PC-9 (cell line): ENCODE measurements at regions not wholly inside any gene's neighbourhood (a gene's known extent, or its start where the extent isn't known, plus 50 kb on each side); places are given as distances from the start of the nearest gene placed in this dataset.
"Not testable (repeated sequence)": the region's sequence is repeated elsewhere in the genome, so short reads cannot be mapped to it uniquely, and the experiment has no call there.

Experiments used
- BruUV-seq: library from RNA; stranded (reverse); fragments of 400-500 nt; replicated peaks from 2 replicates; lab custom pipeline; 2021; lab: Mats Ljungman, UMichigan
- CTCF ChIA-PET: fragments of 300-600 bp; sonication (Branson Sonifier 250); formaldehyde crosslinking; loops from one replicate; lab custom pipeline; 2022; ENCODE audit warnings: antibody characterized with exemption; lab: Charles Lee
- POLR2A ChIA-PET: fragments of 300-600 bp; sonication (Branson Sonifier 250); formaldehyde crosslinking; loops from one replicate; lab custom pipeline; 2022; ENCODE audit warnings: antibody characterized with exemption; ENCODE audit not compliant: unreplicated experiment; lab: Charles Lee
- DNase-seq, 2 experiments: peaks; one replicate each; pipeline versions ENCODE4 v3.0.0 to v3.0.0-alpha.2; 2015 to 2022; ENCODE audit warnings: mixed read lengths in 1 of 2
- H2AFZ ChIP-seq: fragments of 200-600 bp; sonication (generic); 2 replicates; pipeline ENCODE4 v1.8.1; 2017; ENCODE audit warnings: antibody characterized with exemption
- H3F3A ChIP-seq: fragments of 200-600 bp; sonication (generic); 2 replicates; pipeline ENCODE4 v1.8.1; 2017; ENCODE audit warnings: antibody characterized with exemption, mild to moderate bottlenecking, low read depth; ENCODE audit not compliant: insufficient read depth
- H3K27ac ChIP-seq: fragments of 200-600 bp; sonication (generic); 2 replicates; pipeline ENCODE4 v1.6.1; 2016; ENCODE audit warnings: mixed run types
- H3K27me3 ChIP-seq: fragments of 200-600 bp; sonication (generic); 2 replicates; pipeline ENCODE4 v1.6.1; 2016; ENCODE audit warnings: low read depth, mixed run types; ENCODE audit not compliant: insufficient read depth
- H3K36me3 ChIP-seq: fragments of 200-600 bp; sonication (generic); 2 replicates; pipeline ENCODE4 v1.6.1; 2016; ENCODE audit warnings: low read depth, mixed run types
- H3K4me1 ChIP-seq: fragments of 200-600 bp; sonication (generic); replicated peaks from 2 replicates; pipeline ENCODE4 v1.6.1; 2016; ENCODE audit warnings: mixed run types; ENCODE audit not compliant: insufficient read depth
- H3K4me2 ChIP-seq: fragments of 200-600 bp; sonication (generic); 2 replicates; pipeline ENCODE4 v1.6.1; 2017; ENCODE audit warnings: mixed run types
- H3K4me3 ChIP-seq: fragments of 200-600 bp; sonication (generic); 2 replicates; pipeline ENCODE4 v1.6.1; 2016; ENCODE audit warnings: mixed run types
- H3K79me2 ChIP-seq: fragments of 200-600 bp; sonication (generic); 2 replicates; pipeline ENCODE4 v1.6.1; 2017; ENCODE audit warnings: low read depth, mixed run types
- H3K9me2 ChIP-seq: fragments of 200-600 bp; sonication (generic); 2 replicates; pipeline ENCODE4 v1.8.1; 2017; ENCODE audit warnings: mild to moderate bottlenecking; ENCODE audit not compliant: insufficient read depth
- H3K9me3 ChIP-seq: fragments of 200-600 bp; sonication (generic); 2 replicates; pipeline ENCODE4 v1.8.1; 2016; ENCODE audit warnings: low read depth; ENCODE audit not compliant: insufficient read depth
- H4K20me1 ChIP-seq: fragments of 200-600 bp; sonication (generic); 2 replicates; pipeline ENCODE4 v1.8.1; 2017; ENCODE audit not compliant: insufficient read depth
- EZH2 ChIP-seq: fragments of 200-600 bp; sonication (generic); IDR thresholded peaks from 2 replicates; pipeline ENCODE4 v1.8.0; 2017; ENCODE audit warnings: antibody characterized with exemption, low read depth
- intact Hi-C: fragments of 100-400 bp; cut with micrococcal nuclease; formaldehyde crosslinking; loops from one replicate; pipeline ENCODE4 v1.10.0; 2022; ENCODE audit not compliant: unreplicated experiment
- TF ChIP-seq, protein P1 (sequence below): fragments of 200-600 bp; sonication (generic); conservative IDR thresholded peaks from 2 replicates; pipeline ENCODE4 v1.6.1; 2017; ENCODE audit warnings: mixed run types, antibody characterized with exemption, mild to moderate bottlenecking, moderate library complexity

DNA sequence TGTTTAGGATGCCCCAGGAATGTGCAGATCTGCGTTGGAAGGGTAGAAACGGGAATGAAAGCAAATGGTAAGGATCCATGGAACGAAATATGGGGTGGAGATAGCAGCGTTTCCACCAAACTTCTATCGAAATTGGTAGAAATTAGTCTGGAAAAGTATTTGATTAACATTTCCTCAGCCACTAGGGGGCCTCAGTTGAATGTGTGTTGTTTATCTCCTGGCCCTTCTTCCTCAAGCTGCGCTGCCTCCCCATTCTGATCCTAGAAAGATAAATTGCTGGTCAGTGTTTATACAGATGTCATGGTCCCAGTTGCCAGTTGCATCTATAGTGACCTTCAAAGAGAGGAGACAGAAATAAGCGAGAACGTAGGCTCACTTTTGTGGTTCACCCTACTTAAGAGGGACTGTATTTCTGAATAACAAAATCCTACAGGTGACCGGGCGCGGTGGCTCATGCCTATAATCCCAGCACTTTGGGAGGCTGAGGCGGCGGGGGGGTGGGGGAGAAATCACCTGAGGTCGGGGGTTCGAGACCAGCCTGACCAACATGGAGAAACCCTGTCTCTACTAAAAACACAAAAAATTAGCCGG is 457.1 kb downstream of the SQOR start:
- no TSS peak for BruUV-seq
- peak in 1 of 2 experiments; percentile 1 for DNase-seq
- CTCF ChIA-PET = no interaction called here
- no peaks in the 10 kb centered on the region for H3K4me1 ChIP-seq
- H3K36me3 ChIP-seq = no peaks in the 10 kb centered on the region
- no peak overlapping the region for H3K4me2 ChIP-seq
- H4K20me1 ChIP-seq = no peaks in the 10 kb centered on the region
- no peak for TF ChIP-seq EZH2
- TF ChIP-seq, protein P1, sequence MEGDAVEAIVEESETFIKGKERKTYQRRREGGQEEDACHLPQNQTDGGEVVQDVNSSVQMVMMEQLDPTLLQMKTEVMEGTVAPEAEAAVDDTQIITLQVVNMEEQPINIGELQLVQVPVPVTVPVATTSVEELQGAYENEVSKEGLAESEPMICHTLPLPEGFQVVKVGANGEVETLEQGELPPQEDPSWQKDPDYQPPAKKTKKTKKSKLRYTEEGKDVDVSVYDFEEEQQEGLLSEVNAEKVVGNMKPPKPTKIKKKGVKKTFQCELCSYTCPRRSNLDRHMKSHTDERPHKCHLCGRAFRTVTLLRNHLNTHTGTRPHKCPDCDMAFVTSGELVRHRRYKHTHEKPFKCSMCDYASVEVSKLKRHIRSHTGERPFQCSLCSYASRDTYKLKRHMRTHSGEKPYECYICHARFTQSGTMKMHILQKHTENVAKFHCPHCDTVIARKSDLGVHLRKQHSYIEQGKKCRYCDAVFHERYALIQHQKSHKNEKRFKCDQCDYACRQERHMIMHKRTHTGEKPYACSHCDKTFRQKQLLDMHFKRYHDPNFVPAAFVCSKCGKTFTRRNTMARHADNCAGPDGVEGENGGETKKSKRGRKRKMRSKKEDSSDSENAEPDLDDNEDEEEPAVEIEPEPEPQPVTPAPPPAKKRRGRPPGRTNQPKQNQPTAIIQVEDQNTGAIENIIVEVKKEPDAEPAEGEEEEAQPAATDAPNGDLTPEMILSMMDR = peak; percentile 70
- H3F3A ChIP-seq = no peaks in the 10 kb centered on the region
- H2AFZ ChIP-seq = no peak overlapping the region
- intact Hi-C loops = loop anchor here (10.0 kb wide), 1 partner anchor 297 kb away; no protein-coding TSS in a partner anchor
- H3K4me3 ChIP-seq = no peak overlapping the region
- POLR2A ChIA-PET = no interaction called here
- no peaks in the 10 kb centered on the region for H3K9me2 ChIP-seq
- no peaks in the 10 kb centered on the region for H3K27me3 ChIP-seq
- H3K79me2 ChIP-seq = no peaks in the 10 kb centered on the region
- no peak overlapping the region for H3K27ac ChIP-seq
- no peaks in the 10 kb centered on the region for H3K9me3 ChIP-seq

DNA sequence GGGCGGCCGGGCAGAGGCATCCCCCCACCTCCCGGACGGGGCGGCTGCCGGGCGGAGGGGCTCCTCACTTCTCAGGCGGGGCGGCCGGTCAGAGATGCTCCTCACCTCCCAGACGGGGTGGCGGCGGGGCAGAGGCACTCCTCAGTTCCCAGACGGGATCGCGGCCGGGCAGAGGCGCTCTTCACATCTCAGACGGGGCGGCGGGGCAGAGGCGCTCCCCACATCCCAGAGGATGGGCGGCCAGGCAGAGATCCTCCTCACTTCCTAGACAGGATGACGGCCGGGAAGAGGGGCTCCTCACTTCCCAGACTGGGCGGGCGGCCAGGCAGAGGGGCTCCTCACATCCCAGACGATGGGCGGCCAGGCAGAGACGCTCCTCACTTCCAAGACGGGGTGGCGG is 463.2 kb downstream of the SQOR start:
- DNase-seq, H3K4me2 ChIP-seq, POLR2A ChIA-PET, BruUV-seq, H3K36me3 ChIP-seq, H4K20me1 ChIP-seq, H3K4me1 ChIP-seq, H3K9me2 ChIP-seq, H3K9me3 ChIP-seq, H3K27me3 ChIP-seq, H3K4me3 ChIP-seq, H3K79me2 ChIP-seq, H3F3A ChIP-seq, H2AFZ ChIP-seq, H3K27ac ChIP-seq, CTCF ChIA-PET: not testable (repeated sequence)
- intact Hi-C loops = loop anchor here (10.0 kb wide), 1 partner anchor 303 kb away; no protein-coding TSS in a partner anchor

DNA sequence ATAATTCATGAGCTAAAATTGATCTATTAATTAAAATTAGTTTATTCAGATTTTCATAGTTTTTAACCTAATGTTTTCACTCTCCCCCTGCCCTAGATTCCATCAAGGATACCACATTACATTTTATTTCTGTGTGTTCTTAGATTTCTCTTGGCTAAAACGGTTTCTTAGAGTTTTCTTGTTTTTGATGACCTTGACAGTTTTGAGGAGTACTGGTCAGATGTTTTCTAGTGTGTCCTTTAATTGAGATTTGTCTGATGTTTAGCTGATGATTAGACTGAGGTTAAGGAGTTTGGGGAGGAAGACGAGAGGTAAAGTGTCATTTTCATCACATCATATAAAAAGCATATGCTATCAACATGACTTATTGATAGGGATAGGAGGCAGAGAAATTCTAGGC is 475.9 kb downstream of the SQOR start:
- H3K4me2 ChIP-seq = no peak overlapping the region
- no peak overlapping the region for H2AFZ ChIP-seq
- H3F3A ChIP-seq = no peaks in the 10 kb centered on the region
- no peaks in the 10 kb centered on the region for H3K9me2 ChIP-seq
- no peaks in the 10 kb centered on the region for H4K20me1 ChIP-seq
- DNase-seq = no peak
- H3K27me3 ChIP-seq = no peaks in the 10 kb centered on the region
- H3K4me3 ChIP-seq = no peak overlapping the region
- no peaks in the 10 kb centered on the region for H3K36me3 ChIP-seq
- TF ChIP-seq, protein P1 = no peak
- no peak for TF ChIP-seq EZH2
- no peaks in the 10 kb centered on the region for H3K9me3 ChIP-seq
- CTCF ChIA-PET = no interaction called here
- no peaks in the 10 kb centered on the region for H3K4me1 ChIP-seq
- POLR2A ChIA-PET = no interaction called here
- intact Hi-C loops = no loop called here
- no peak overlapping the region for H3K27ac ChIP-seq
- H3K79me2 ChIP-seq = no peaks in the 10 kb centered on the region
- no TSS peak for BruUV-seq

DNA sequence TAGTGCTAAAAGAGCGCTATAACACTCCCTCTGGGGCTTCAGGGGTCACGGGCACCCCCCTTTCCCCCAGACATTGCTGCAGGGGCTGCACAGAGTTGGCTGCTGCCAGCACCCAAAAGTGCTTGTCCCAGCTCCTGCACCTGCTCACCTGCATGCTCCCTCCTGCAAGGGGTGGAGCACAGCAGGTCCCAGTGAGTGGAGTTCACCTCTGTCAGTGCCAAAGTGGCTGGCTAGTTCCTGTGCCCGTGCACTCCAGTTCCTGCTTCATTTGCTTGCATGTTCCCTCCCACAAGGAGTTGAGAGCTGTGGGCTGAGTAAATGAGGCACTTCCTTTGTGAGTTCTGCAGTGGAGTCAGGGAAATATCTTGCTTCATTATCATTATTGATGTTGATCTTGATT is 476.9 kb downstream of the SQOR start:
- H3F3A ChIP-seq = no peaks in the 10 kb centered on the region
- no peaks in the 10 kb centered on the region for H3K36me3 ChIP-seq
- ChIA-PET POLR2A (no interaction called here), CTCF (no interaction called here)
- no peaks in the 10 kb centered on the region for H3K4me1 ChIP-seq
- H3K4me2 ChIP-seq = no peak overlapping the region
- no peaks in the 10 kb centered on the region for H3K9me3 ChIP-seq
- no peak overlapping the region for H3K4me3 ChIP-seq
- no peak overlapping the region for H2AFZ ChIP-seq
- TF ChIP-seq, protein P1 = no peak
- no peak for TF ChIP-seq EZH2
- H3K79me2 ChIP-seq = no peaks in the 10 kb centered on the region
- intact Hi-C loops = no loop called here
- DNase-seq = no peak
- H4K20me1 ChIP-seq = no peaks in the 10 kb centered on the region
- no peak overlapping the region for H3K27ac ChIP-seq
- H3K9me2 ChIP-seq = no peaks in the 10 kb centered on the region
- BruUV-seq = no TSS peak
- no peaks in the 10 kb centered on the region for H3K27me3 ChIP-seq
